Caco-2 (cell line): ENCODE measurements at regions not wholly inside any gene's neighbourhood (a gene's known extent, or its start where the extent isn't known, plus 50 kb on each side); places are given as distances from the start of the nearest gene placed in this dataset.

Experiments used
- BruUV-seq: library from RNA; stranded (reverse); fragments of 400-500 nt; replicated peaks from 2 replicates; lab custom pipeline; 2021; lab: Mats Ljungman, UMichigan
- CTCF ChIA-PET: fragments of 300-600 bp; sonication (Branson Sonifier 250); formaldehyde crosslinking; loops from one replicate; lab custom pipeline; 2022; ENCODE audit warnings: antibody characterized with exemption; lab: Charles Lee
- POLR2A ChIA-PET: fragments of 300-600 bp; sonication (Branson Sonifier 250); formaldehyde crosslinking; loops from one replicate; lab custom pipeline; 2022; ENCODE audit warnings: antibody characterized with exemption; lab: Charles Lee
- DNase-seq, 2 experiments: peaks; one replicate each; pipeline versions ENCODE4 v3.0.0 to v3.0.0-alpha.2; 2020 to 2022
- H3K27me3 ChIP-seq: replicated peaks from 2 replicates; pipeline ENCODE4 v1.6.0; 2011; ENCODE audit warnings: low read length; ENCODE audit not compliant: control insufficient read depth, insufficient read depth
- H3K36me3 ChIP-seq: 2 replicates; pipeline ENCODE4 v1.5.1; 2011; ENCODE audit warnings: low read length; ENCODE audit not compliant: control insufficient read depth, insufficient read depth
- H3K4me1 ChIP-seq: fragments of 250-450 bp; sonication (Bioruptor Pico); 2 replicates; pipeline ENCODE4 v1.5.1; 2020; ENCODE audit warnings: mild to moderate bottlenecking
- H3K4me3 ChIP-seq: 2 replicates; pipeline ENCODE4 v1.5.1; 2011; ENCODE audit warnings: low read depth, mild to moderate bottlenecking, control low read depth, low read length
- H3K9me3 ChIP-seq: fragments of 250-450 bp; sonication (Bioruptor Pico); 2 replicates; pipeline ENCODE4 v1.5.1; 2020; ENCODE audit warnings: mild to moderate bottlenecking, moderate library complexity
- H3K27ac Mint-ChIP-seq: one replicate; pipeline ENCODE4 v1.8.0; 2022; ENCODE audit warnings: mixed read lengths; ENCODE audit not compliant: unreplicated experiment
- H3K27me3 Mint-ChIP-seq: one replicate; pipeline ENCODE4 v1.8.0; 2022; ENCODE audit warnings: mixed read lengths; ENCODE audit not compliant: insufficient read depth, unreplicated experiment
- H3K36me3 Mint-ChIP-seq: one replicate; pipeline ENCODE4 v1.8.0; 2022; ENCODE audit warnings: mild to moderate bottlenecking, mixed read lengths; ENCODE audit not compliant: insufficient read depth, unreplicated experiment
- H3K4me1 Mint-ChIP-seq: one replicate; pipeline ENCODE4 v1.8.0; 2022; ENCODE audit warnings: low read depth, mixed read lengths; ENCODE audit not compliant: unreplicated experiment
- H3K4me3 Mint-ChIP-seq: one replicate; pipeline ENCODE4 v1.8.0; 2022; ENCODE audit warnings: mild to moderate bottlenecking, moderate library complexity, mixed read lengths; ENCODE audit not compliant: unreplicated experiment
- H3K9me3 Mint-ChIP-seq: one replicate; pipeline ENCODE4 v1.8.0; 2022; ENCODE audit warnings: mixed read lengths; ENCODE audit not compliant: unreplicated experiment
- intact Hi-C: fragments of 100-400 bp; cut with micrococcal nuclease; formaldehyde crosslinking; loops from one replicate; pipeline ENCODE4 v1.10.0; 2022; ENCODE audit not compliant: unreplicated experiment
- TF ChIP-seq, protein P1 (sequence below), 2 experiments: fragments of 200-600 bp in 1 of 2; IDR thresholded peaks; 1 replicate in 1 of 2; 2 replicates in 1 of 2; pipeline versions ENCODE4 v1.5.1 to v1.8.0; 2011 to 2022; ENCODE audit warnings: antibody characterized with exemption in 1 of 2, control low read depth in 1 of 2, inconsistent platforms in 1 of 2, low read depth in 1 of 2, low read length in 1 of 2, mild to moderate bottlenecking in 1 of 2, moderate library complexity in 1 of 2; ENCODE audit not compliant: insufficient read depth in 1 of 2, severe bottlenecking in 1 of 2, unreplicated experiment in 1 of 2

DNA sequence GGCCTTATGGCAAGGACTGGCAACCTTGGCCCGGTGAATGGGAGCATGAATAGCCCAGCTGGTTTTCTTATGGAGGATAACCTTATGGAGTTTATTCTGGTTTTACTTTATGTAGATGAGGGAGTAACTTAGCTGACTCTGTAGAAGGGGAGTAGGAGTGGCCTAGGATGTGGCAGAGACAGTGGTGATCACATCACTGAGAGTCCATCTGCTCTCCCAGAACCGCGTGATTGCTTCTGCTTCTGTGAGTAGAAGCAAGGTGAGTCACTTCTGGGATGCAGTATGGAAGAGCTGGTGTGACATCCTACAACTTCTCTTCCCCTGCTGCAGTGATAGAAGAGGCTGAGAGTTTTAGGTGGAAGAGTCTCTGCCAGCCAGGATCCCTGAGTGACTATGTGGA is 129.2 kb downstream of the RPS24 start:
- Histone ChIP-seq H3K4me3 (no peak overlapping the region), H3K4me1 (no peaks in the 10 kb centered on the region), H3K27me3 (no peaks in the 10 kb centered on the region; the same call in 1 of the 2 replicates), H3K36me3 (no peaks in the 10 kb centered on the region), H3K9me3 (no peaks in the 10 kb centered on the region)
- H3K27me3 Mint-ChIP-seq, result peaks cover 10% of the 10 kb centered on the region
- no TSS peak for BruUV-seq
- POLR2A ChIA-PET, result interaction anchor here (0.7 kb wide), 1 partner anchor 28 kb away, joined by 4 read pairs; no protein-coding TSS in a partner anchor
- no peaks in the 10 kb centered on the region for H3K36me3 Mint-ChIP-seq
- CTCF ChIA-PET, result no interaction called here
- no peaks in the 10 kb centered on the region for H3K4me1 Mint-ChIP-seq
- no peak overlapping the region for H3K27ac Mint-ChIP-seq
- TF ChIP-seq, protein P1, sequence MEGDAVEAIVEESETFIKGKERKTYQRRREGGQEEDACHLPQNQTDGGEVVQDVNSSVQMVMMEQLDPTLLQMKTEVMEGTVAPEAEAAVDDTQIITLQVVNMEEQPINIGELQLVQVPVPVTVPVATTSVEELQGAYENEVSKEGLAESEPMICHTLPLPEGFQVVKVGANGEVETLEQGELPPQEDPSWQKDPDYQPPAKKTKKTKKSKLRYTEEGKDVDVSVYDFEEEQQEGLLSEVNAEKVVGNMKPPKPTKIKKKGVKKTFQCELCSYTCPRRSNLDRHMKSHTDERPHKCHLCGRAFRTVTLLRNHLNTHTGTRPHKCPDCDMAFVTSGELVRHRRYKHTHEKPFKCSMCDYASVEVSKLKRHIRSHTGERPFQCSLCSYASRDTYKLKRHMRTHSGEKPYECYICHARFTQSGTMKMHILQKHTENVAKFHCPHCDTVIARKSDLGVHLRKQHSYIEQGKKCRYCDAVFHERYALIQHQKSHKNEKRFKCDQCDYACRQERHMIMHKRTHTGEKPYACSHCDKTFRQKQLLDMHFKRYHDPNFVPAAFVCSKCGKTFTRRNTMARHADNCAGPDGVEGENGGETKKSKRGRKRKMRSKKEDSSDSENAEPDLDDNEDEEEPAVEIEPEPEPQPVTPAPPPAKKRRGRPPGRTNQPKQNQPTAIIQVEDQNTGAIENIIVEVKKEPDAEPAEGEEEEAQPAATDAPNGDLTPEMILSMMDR (IDR thresholded peaks at IDR 0.05; ENCODE audit: insufficient read depth in 1 of 2, low read depth in 1 of 2, low read length in 1 of 2, severe bottlenecking in 1 of 2, unreplicated experiment in 1 of 2), result no peak
- no peak overlapping the region for H3K4me3 Mint-ChIP-seq
- no peaks in the 10 kb centered on the region for H3K9me3 Mint-ChIP-seq
- intact Hi-C loops, result no loop called here
- DNase-seq, result no peak

DNA sequence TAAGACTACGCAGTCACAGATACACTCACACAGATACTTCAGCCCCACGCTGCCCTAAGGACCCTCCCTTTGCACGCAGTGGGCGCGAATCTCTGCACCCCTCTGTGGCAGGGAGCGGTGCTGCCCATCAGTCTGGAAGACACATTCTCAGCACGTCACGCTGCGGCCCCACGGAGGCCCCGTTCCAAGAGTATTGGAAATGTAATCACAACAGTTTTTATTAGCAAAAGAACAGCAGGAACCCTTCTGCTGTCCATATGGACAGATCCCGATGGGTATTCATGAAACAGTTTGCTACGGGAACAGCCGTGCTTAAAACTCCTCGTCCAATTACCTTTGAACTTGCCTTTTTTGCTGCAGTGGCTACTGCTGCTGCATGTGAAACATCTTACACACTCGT is 131.0 kb downstream of the RPS24 start:
- Mint-ChIP-seq H3K4me3 (no peak overlapping the region), H3K9me3 (no peaks in the 10 kb centered on the region), H3K27ac (no peak overlapping the region), H3K27me3 (peaks cover 9% of the 10 kb centered on the region), H3K36me3 (no peaks in the 10 kb centered on the region), H3K4me1 (no peaks in the 10 kb centered on the region)
- CTCF ChIA-PET, result no interaction called here
- TF ChIP-seq, protein P1 (IDR thresholded peaks at IDR 0.05; ENCODE audit: insufficient read depth in 1 of 2, low read depth in 1 of 2, low read length in 1 of 2, severe bottlenecking in 1 of 2, unreplicated experiment in 1 of 2), result no peak
- H3K27me3 ChIP-seq, result no peaks in the 10 kb centered on the region
- POLR2A ChIA-PET, result no interaction called here
- BruUV-seq, result no TSS peak
- intact Hi-C loops, result loop anchor here (1.0 kb wide), 1 partner anchor 117 kb away; no protein-coding TSS in a partner anchor
- no peaks in the 10 kb centered on the region for H3K4me1 ChIP-seq
- no peaks in the 10 kb centered on the region for H3K9me3 ChIP-seq
- H3K4me3 ChIP-seq, result no peak overlapping the region
- no peaks in the 10 kb centered on the region for H3K36me3 ChIP-seq
- no peak for DNase-seq

DNA sequence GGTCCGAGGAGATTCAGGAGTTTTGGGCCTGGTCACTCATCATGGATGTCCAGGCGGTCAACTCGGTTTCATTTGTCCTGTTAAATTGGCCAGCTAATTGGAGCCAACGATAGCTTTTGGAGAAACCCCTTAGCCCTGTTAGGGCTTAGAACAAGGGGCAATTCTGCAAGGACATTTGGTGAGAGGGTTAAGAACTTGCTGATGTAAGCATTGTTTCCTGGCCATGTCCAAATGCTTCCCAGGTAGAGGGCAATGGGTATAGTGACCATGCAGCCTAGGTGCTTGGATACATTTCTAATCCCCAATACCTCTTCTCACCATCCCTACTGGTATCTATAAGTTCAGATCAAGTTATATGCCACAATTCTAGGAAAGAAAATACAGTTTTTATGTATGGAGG is 131.5 kb downstream of the RPS24 start:
- TF ChIP-seq, protein P1 (IDR thresholded peaks at IDR 0.05; ENCODE audit: insufficient read depth in 1 of 2, low read depth in 1 of 2, low read length in 1 of 2, severe bottlenecking in 1 of 2, unreplicated experiment in 1 of 2), result no peak
- H3K36me3 ChIP-seq, result no peaks in the 10 kb centered on the region
- Mint-ChIP-seq H3K27ac (no peak overlapping the region), H3K9me3 (no peaks in the 10 kb centered on the region), H3K36me3 (no peaks in the 10 kb centered on the region), H3K4me3 (no peak overlapping the region), H3K4me1 (no peaks in the 10 kb centered on the region), H3K27me3 (peaks cover 8% of the 10 kb centered on the region)
- H3K27me3 ChIP-seq, result no peaks in the 10 kb centered on the region
- BruUV-seq, result no TSS peak
- CTCF ChIA-PET, result no interaction called here
- H3K4me1 ChIP-seq, result no peaks in the 10 kb centered on the region
- POLR2A ChIA-PET, result no interaction called here
- intact Hi-C loops, result loop anchor here (1.0 kb wide), 1 partner anchor 118 kb away; no protein-coding TSS in a partner anchor
- no peak overlapping the region for H3K4me3 ChIP-seq
- DNase-seq, result no peak
- H3K9me3 ChIP-seq, result no peaks in the 10 kb centered on the region
